ENCODE measurements at regions not wholly inside any gene's neighbourhood (a gene's known extent, or its start where the extent isn't known, plus 50 kb on each side); places are given as distances from the start of the nearest gene placed in this dataset.

DNA sequence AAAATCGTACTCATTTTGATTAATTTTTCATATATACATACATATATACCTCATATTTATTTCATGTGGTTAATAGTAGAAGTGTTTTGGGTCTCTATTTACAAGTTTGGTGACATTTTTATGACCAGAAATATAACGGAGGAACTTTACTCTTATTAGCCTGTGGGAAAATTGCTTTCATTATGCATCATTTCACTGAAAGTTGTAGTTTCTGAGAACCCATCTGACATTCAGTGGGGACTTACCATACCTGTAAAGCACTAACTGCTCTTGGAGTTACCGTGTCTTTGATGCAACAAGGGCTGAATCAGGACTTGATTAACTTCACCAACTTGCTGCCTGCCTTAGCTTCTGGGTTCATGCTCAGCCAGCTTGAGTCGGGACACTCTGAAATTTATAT, 49.9 kb upstream of the ITPKB start:
- intact Hi-C loops (cut with DNase I; ENCODE audit: low total_unique reads) = no loop called here
- no peaks in the 10 kb centered on the region for H3K9me3 ChIP-seq
- TF ChIP-seq, protein P1, sequence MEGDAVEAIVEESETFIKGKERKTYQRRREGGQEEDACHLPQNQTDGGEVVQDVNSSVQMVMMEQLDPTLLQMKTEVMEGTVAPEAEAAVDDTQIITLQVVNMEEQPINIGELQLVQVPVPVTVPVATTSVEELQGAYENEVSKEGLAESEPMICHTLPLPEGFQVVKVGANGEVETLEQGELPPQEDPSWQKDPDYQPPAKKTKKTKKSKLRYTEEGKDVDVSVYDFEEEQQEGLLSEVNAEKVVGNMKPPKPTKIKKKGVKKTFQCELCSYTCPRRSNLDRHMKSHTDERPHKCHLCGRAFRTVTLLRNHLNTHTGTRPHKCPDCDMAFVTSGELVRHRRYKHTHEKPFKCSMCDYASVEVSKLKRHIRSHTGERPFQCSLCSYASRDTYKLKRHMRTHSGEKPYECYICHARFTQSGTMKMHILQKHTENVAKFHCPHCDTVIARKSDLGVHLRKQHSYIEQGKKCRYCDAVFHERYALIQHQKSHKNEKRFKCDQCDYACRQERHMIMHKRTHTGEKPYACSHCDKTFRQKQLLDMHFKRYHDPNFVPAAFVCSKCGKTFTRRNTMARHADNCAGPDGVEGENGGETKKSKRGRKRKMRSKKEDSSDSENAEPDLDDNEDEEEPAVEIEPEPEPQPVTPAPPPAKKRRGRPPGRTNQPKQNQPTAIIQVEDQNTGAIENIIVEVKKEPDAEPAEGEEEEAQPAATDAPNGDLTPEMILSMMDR (IDR thresholded peaks at IDR 0.05) = no peak
- no peak overlapping the region for H3K27ac ChIP-seq
- DNase-seq = no peak
- no peaks in the 10 kb centered on the region for H3K36me3 ChIP-seq
- no peaks in the 10 kb centered on the region for H3K27me3 ChIP-seq
- H3K4me3 ChIP-seq = no peak overlapping the region
- no peaks in the 10 kb centered on the region for H3K4me1 ChIP-seq

Measured in tibial artery (tissue), 4 donors.